WTC11 (cell line): ENCODE measurements at regions not wholly inside any gene's neighbourhood (a gene's known extent, or its start where the extent isn't known, plus 50 kb on each side); places are given as distances from the start of the nearest gene placed in this dataset.

Experiments
- ATAC-seq: fragments of 200-7000 bp; cut with Tn5 transposase; 2 replicates; pipeline ENCODE4 v1.10.0; 2021; ENCODE audit warnings: mild to moderate bottlenecking, moderate library complexity
- CTCF ChIA-PET: fragments of 300-600 bp; sonication (Branson Sonifier 250); formaldehyde crosslinking; loops from one replicate; lab custom pipeline; 2021; ENCODE audit warnings: antibody characterized with exemption; lab: Charles Lee
- POLR2A ChIA-PET: fragments of 350-600 bp; sonication (Branson Sonifier 250); formaldehyde crosslinking; loops from one replicate; lab custom pipeline; 2021; ENCODE audit warnings: antibody characterized with exemption; lab: Charles Lee
- DNase-seq: peaks from one replicate; pipeline ENCODE4 v3.0.0; 2021; ENCODE audit warnings: low spot score
- H3K27ac Mint-ChIP-seq: 2 replicates; pipeline ENCODE4 v1.8.0; 2021; ENCODE audit warnings: mixed read lengths
- H3K27me3 Mint-ChIP-seq: 2 replicates; pipeline ENCODE4 v1.8.0; 2021; ENCODE audit warnings: low read depth, mild to moderate bottlenecking, moderate library complexity, mixed read lengths
- H3K36me3 Mint-ChIP-seq: 2 replicates; pipeline ENCODE4 v1.8.0; 2021; ENCODE audit warnings: mixed read lengths
- H3K4me1 Mint-ChIP-seq: 2 replicates; pipeline ENCODE4 v1.8.0; 2022; ENCODE audit warnings: mixed read lengths
- H3K4me3 Mint-ChIP-seq: 2 replicates; pipeline ENCODE4 v1.8.0; 2021; ENCODE audit warnings: mild to moderate bottlenecking, moderate library complexity, mixed read lengths
- H3K9me3 Mint-ChIP-seq: 2 replicates; pipeline ENCODE4 v1.8.0; 2021; ENCODE audit warnings: mixed read lengths
- ARID4B ChIP-seq: sonication (generic); formaldehyde crosslinking; IDR thresholded peaks from 2 replicates; pipeline ENCODE4 v1.8.0; 2023; ENCODE audit warnings: missing genetic modification reagents, mild to moderate bottlenecking, borderline replicate concordance
- ATF6 ChIP-seq: sonication (generic); formaldehyde crosslinking; IDR thresholded peaks from 2 replicates; pipeline ENCODE4 v1.8.1; 2023; ENCODE audit warnings: mild to moderate bottlenecking, missing genetic modification reagents
- CBFB ChIP-seq: sonication (generic); formaldehyde crosslinking; IDR thresholded peaks from 2 replicates; pipeline ENCODE4 v1.8.1; 2022; ENCODE audit warnings: mild to moderate bottlenecking, low read depth, missing genetic modification reagents
- CREM ChIP-seq: sonication (generic); formaldehyde crosslinking; IDR thresholded peaks from 2 replicates; pipeline ENCODE4 v1.8.1; 2022; ENCODE audit warnings: mild to moderate bottlenecking, missing genetic modification reagents, moderate library complexity
- CTCF ChIP-seq: fragments of 200-600 bp; IDR thresholded peaks from 2 replicates; pipeline ENCODE4 v1.8.0; 2022; ENCODE audit warnings: antibody characterized with exemption
- ETV6 ChIP-seq: sonication (generic); formaldehyde crosslinking; IDR thresholded peaks from 2 replicates; pipeline ENCODE4 v1.8.1; 2022; ENCODE audit warnings: mild to moderate bottlenecking, missing genetic modification reagents
- FOXK1 ChIP-seq: sonication (generic); formaldehyde crosslinking; IDR thresholded peaks from 2 replicates; pipeline ENCODE4 v1.8.0; 2022; ENCODE audit warnings: mild to moderate bottlenecking, moderate library complexity, missing genetic modification reagents
- HMGXB4 ChIP-seq: sonication (generic); formaldehyde crosslinking; IDR thresholded peaks from 2 replicates; pipeline ENCODE4 v1.8.1; 2023; ENCODE audit warnings: mild to moderate bottlenecking, moderate library complexity, missing genetic modification reagents
- MLX ChIP-seq: sonication (generic); formaldehyde crosslinking; IDR thresholded peaks from 2 replicates; pipeline ENCODE4 v1.8.1; 2023; ENCODE audit warnings: mild to moderate bottlenecking, missing genetic modification reagents, moderate library complexity
- NFYB ChIP-seq: sonication (generic); formaldehyde crosslinking; conservative IDR thresholded peaks from 2 replicates; pipeline ENCODE4 v1.8.0; 2022; ENCODE audit warnings: low read depth, missing genetic modification reagents
- NR3C1 ChIP-seq: sonication (generic); formaldehyde crosslinking; conservative IDR thresholded peaks from 2 replicates; pipeline ENCODE4 v1.8.1; 2023; ENCODE audit warnings: low read depth, mild to moderate bottlenecking, missing genetic modification reagents
- SP1 ChIP-seq: sonication (generic); formaldehyde crosslinking; conservative IDR thresholded peaks from 2 replicates; pipeline ENCODE4 v1.8.1; 2022; ENCODE audit warnings: missing genetic modification reagents
- TP53 ChIP-seq: sonication (generic); formaldehyde crosslinking; IDR thresholded peaks from 2 replicates; pipeline ENCODE4 v1.8.1; 2023; ENCODE audit warnings: mild to moderate bottlenecking, missing genetic modification reagents
- ZBTB43 ChIP-seq: sonication (generic); formaldehyde crosslinking; IDR thresholded peaks from 2 replicates; pipeline ENCODE4 v1.8.1; 2023; ENCODE audit warnings: mild to moderate bottlenecking, missing genetic modification reagents
- ZMAT4 ChIP-seq: fragments of 250-450 bp; sonication (Bioruptor Pico); IDR thresholded peaks from 2 replicates; pipeline ENCODE4 v1.9.0; 2021; ENCODE audit warnings: mild to moderate bottlenecking
- ZNF232 ChIP-seq: sonication (generic); formaldehyde crosslinking; IDR thresholded peaks from 2 replicates; pipeline ENCODE4 v1.8.0; 2022; ENCODE audit warnings: mild to moderate bottlenecking, missing genetic modification reagents
- ZNF416 ChIP-seq: fragments of 250-450 bp; sonication (Bioruptor Pico); IDR thresholded peaks from 2 replicates; pipeline ENCODE4 v1.9.0; 2021; ENCODE audit warnings: mild to moderate bottlenecking, inconsistent platforms
- ZNF425 ChIP-seq: fragments of 250-450 bp; sonication (Bioruptor Pico); conservative IDR thresholded peaks from 2 replicates; pipeline ENCODE4 v1.9.0; 2021; ENCODE audit warnings: mild to moderate bottlenecking

GRCh38 chrX:75642811-75643361 is 120.0 kb upstream of the ZDHHC15 start (continued):
- no peak for TF ChIP-seq SP1 (CRISPR knock-in tag)
- no peak for TF ChIP-seq NR3C1
- TF ChIP-seq HMGXB4 = no peak
- no peak for TF ChIP-seq ARID4B (CRISPR knock-in tag)
- TF ChIP-seq ZBTB43 = no peak
- no peak for TF ChIP-seq ZMAT4
- TF ChIP-seq ETV6 = no peak
- TF ChIP-seq ZNF232 = no peak

- H3K36me3 Mint-ChIP-seq = peaks cover 18% of the 10 kb centered on the region
- no peak for DNase-seq
- POLR2A ChIA-PET = no interaction called here
- H3K27me3 Mint-ChIP-seq = peaks cover 4% of the 10 kb centered on the region; the same call in 1 of the 2 replicates
- no peak for TF ChIP-seq CTCF
- TF ChIP-seq CREM (CRISPR knock-in tag) = no peak
- TF ChIP-seq MLX = no peak
- TF ChIP-seq NFYB (CRISPR knock-in tag) = no peak
- TF ChIP-seq ZNF416 (CRISPR knock-in tag) = no peak
- no peak for TF ChIP-seq TP53 (CRISPR knock-in tag)
- TF ChIP-seq ETV6 = no peak
- no peak for TF ChIP-seq ATF6 (CRISPR knock-in tag)
- TF ChIP-seq ZNF425 (CRISPR knock-in tag) = no peak
- no peak for TF ChIP-seq CBFB (CRISPR knock-in tag)
- no peak for TF ChIP-seq FOXK1
- no peak for TF ChIP-seq ZMAT4
- H3K9me3 Mint-ChIP-seq = peaks cover 29% of the 10 kb centered on the region
- no peak for ATAC-seq
- no peaks in the 10 kb centered on the region for H3K4me1 Mint-ChIP-seq
- CTCF ChIA-PET = no interaction called here
- H3K4me3 Mint-ChIP-seq = no peak overlapping the region
- H3K27ac Mint-ChIP-seq = no peak overlapping the region
These were observed 115.5 kb upstream of the ZDHHC15 start for GRCh38 chrX:75638332-75638731.
